ENCODE measurements at regions not wholly inside any gene's neighbourhood (a gene's known extent, or its start where the extent isn't known, plus 50 kb on each side); places are given as distances from the start of the nearest gene placed in this dataset.
A peak's percentile ranks its signal among the peaks of the same experiment; 100 is the strongest.

DNA sequence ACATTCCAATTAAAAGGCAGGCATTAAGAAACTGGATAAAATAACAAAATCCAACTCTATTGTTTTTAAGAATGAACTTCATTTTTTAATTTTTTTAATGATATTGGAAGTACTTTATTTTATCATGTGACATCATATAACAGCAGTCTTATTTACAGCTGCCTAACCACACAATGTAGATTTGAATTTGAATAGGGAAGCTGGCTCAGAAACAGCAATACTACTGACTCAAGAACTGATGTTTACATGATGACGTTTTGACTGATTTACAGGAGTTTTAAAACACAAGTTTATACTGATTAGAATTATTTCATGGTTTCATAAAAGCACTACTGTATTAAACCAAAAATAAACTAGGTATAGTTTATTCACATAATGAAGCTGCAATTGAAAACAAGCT, 348.7 kb upstream of the NR5A2 start:
- no peak for DNase-seq (ENCODE audit: low read depth)
- TF ChIP-seq, protein P1, sequence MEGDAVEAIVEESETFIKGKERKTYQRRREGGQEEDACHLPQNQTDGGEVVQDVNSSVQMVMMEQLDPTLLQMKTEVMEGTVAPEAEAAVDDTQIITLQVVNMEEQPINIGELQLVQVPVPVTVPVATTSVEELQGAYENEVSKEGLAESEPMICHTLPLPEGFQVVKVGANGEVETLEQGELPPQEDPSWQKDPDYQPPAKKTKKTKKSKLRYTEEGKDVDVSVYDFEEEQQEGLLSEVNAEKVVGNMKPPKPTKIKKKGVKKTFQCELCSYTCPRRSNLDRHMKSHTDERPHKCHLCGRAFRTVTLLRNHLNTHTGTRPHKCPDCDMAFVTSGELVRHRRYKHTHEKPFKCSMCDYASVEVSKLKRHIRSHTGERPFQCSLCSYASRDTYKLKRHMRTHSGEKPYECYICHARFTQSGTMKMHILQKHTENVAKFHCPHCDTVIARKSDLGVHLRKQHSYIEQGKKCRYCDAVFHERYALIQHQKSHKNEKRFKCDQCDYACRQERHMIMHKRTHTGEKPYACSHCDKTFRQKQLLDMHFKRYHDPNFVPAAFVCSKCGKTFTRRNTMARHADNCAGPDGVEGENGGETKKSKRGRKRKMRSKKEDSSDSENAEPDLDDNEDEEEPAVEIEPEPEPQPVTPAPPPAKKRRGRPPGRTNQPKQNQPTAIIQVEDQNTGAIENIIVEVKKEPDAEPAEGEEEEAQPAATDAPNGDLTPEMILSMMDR (conservative IDR thresholded peaks at IDR 0.05; ENCODE audit: low read depth, low read length): no peak

DNA sequence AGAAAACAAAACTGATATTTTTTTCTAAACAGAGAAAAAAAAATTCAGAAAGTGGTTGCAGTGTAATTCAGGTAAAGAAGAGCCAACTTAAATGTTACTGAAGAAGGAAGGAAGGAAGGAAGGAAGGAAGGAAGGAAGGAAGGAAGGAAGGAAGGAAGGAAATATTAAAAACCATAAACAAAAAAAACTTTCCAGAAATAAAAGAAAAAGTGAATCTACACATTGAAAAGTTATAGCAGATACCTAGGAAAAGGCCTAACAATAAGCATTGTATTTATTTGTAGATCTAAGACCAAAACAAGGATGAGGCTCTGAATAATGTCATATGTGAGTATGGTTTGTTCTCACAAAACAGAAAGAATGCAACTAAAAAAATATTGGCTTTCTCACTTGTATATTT, 345.4 kb upstream of the NR5A2 start:
- TF ChIP-seq, protein P1 (conservative IDR thresholded peaks at IDR 0.05; ENCODE audit: low read depth, low read length): no peak
- no peak for DNase-seq (ENCODE audit: low read depth)
- no peak overlapping the region for H3K4me3 ChIP-seq (ENCODE audit: low read depth, low read length)

More for the DNA sequence above, 348.7 kb upstream of the NR5A2 start:
- H3K4me3 ChIP-seq (ENCODE audit: low read depth, low read length): no peak overlapping the region

DNA sequence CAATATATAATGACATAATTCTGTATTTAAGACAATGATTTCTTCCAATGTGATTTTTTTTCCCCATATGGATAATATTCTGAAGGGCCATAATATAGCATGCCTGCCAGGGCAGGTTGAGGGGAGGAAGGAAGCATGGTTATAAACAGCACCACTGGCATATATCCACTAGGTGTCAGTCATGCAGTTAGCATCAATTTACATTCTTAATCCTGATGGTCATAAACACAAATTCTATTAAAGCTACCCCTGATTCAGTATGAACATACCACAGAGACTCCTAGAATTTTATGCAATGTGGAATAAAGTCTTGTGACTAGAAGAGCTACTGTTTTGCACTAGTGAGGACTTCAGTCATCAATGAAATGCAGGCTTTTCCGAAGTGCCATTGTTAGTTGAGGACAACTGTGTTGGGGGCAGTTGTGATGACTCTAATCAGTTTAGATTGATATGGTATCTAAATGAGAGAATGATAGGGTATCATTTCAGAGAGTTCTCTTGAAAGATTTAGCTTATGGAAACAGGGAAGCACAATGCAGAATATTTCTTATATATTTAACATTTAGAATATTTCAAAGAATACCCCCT, 342.7 kb upstream of the NR5A2 start:
- H3K4me3 ChIP-seq (ENCODE audit: low read depth, low read length): no peak overlapping the region
- DNase-seq (ENCODE audit: low read depth): peak; percentile 16
- TF ChIP-seq, protein P1 (conservative IDR thresholded peaks at IDR 0.05; ENCODE audit: low read depth, low read length): peak; percentile 82

DNA sequence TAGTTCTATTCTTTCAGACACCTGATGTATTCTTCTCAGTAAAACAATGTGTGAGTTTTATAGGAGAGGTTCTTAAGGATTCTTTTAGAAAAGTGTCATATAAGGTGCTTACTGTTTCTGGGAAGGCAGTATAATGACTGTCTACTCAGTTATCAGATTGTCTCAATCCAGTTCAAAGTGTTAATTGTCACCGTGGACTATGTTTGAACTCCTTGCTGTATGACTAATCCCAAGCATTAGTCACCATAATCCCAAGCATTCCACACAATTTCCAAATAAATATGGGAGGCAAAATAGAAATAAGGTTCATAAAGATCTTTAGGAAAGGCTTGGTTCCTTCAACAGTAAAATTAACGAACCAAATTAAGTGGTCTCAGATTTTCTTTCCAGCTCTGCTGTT, 342.1 kb upstream of the NR5A2 start:
- peak; percentile 27 for DNase-seq (ENCODE audit: low read depth)
- H3K4me3 ChIP-seq (ENCODE audit: low read depth, low read length): no peak overlapping the region
- TF ChIP-seq, protein P1 (conservative IDR thresholded peaks at IDR 0.05; ENCODE audit: low read depth, low read length): no peak

DNA sequence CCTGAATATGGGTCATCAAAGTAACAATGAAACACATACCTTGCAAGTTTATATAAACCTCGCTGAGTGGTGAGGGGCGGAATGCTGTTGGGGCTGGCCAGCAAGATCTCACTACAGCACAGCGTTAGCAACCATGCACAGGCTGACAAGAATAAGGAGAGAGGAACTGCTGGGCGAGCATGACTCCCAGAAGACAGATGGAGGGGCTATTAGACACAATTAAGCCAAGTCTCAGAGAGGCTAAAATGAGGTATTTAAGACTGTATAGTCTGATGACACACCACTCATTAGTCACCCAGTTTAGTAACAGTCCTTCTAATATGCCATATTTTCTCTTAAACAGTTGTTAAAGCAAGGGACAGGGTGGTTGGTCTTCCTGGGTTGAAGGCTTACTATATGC, 340.2 kb upstream of the NR5A2 start:
- DNase-seq (ENCODE audit: low read depth): no peak
- H3K4me3 ChIP-seq (ENCODE audit: low read depth, low read length): no peak overlapping the region
- TF ChIP-seq, protein P1 (conservative IDR thresholded peaks at IDR 0.05; ENCODE audit: low read depth, low read length): no peak

DNA sequence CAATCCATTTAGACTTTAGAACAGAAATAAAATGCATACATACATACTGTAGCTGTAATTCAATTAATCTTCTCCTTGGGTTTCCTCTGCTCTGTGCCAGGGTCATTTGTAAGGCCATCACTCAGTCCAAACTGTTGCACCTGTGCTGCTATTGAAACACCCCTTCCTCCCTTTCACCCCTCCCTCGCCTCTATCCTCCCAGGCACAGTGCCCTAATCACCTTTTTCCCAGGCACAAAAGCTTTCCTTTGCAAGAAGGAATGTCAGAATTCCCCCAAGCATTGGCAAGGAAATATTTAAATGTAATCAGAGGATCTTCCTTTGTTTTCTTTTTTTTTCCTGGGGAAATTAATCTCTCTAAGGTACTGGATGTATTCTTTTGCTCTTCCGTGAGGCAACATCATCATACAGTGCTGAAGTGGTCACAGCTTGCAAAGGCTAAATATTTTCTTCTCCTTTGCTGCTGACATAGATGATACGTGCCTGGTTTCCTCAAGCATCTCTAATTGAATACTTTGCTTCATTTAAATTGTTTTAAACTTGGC, 339.3 kb upstream of the NR5A2 start:
- no peak for DNase-seq (ENCODE audit: low read depth)
- H3K4me3 ChIP-seq (ENCODE audit: low read depth, low read length): no peak overlapping the region
- TF ChIP-seq, protein P1 (conservative IDR thresholded peaks at IDR 0.05; ENCODE audit: low read depth, low read length): no peak

DNA sequence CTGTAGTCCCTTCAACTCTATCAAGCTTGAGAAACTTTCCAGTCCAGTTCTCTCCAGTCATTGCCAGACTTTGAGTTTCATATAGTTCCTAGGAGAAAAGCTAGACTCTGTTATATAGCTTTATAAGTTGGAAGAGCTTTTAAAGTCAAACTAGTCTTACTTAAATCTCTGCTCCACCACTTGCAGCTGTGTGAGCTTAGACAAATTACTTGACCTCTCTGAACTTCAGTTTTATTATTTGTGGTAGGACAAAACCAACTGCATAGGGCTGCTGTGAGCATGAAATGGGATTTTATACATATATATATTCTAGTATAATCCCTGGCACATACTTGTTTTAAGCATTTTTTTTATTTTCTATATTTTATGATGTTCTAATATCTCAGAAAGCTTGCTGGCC, 338.7 kb upstream of the NR5A2 start:
- no peak for DNase-seq (ENCODE audit: low read depth)
- TF ChIP-seq, protein P1 (conservative IDR thresholded peaks at IDR 0.05; ENCODE audit: low read depth, low read length): no peak
- no peak overlapping the region for H3K4me3 ChIP-seq (ENCODE audit: low read depth, low read length)

Data from epithelial cell of proximal tubule (primary cell).